ENCODE measurements at regions not wholly inside any gene's neighbourhood (a gene's known extent, or its start where the extent isn't known, plus 50 kb on each side); places are given as distances from the start of the nearest gene placed in this dataset.

DNA sequence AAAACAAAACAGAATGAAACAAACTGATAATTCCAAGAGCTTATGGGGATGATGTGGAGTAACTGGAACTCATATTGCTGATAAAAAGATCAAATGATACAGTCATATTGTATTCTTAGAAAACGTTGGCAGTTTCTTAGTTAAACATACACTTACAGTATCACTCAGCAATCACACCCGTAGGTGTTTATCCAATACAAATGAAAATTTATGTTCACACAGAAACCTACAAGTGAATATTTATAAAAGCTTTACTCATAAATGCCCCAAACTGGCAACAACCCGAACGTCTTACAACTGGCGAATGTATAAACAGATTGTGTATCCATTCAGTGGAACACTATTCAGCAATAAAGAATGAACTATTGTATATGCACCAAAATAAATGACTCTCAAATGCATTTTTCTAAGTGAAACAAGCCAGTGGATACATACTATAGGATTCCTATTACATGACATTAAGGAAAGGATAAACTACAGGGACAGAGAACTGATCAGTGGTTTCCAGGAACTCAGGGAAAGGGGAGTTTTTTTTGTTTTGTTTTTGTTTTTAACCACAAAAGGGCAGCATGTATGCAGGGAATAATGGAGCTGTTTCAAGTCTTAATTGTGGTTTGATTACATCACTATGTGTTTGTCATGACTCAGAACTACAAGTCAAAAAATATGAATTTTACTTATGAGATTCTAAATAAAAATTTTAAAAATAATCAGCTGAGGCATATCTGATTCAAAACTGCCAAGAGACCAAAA, 71.8 kb upstream of the NDUFB4 start:
- ChIA-PET CTCF (no interaction called here), POLR2A (no interaction called here)
- intact Hi-C loops (cut with micrococcal nuclease): no loop called here
- Mint-ChIP-seq H3K9me3 (ENCODE audit: insufficient read depth) (no peaks in the 10 kb centered on the region), H3K4me3 (no peak overlapping the region), H3K4me1 (no peaks in the 10 kb centered on the region), H3K27ac (no peak overlapping the region), H3K27me3 (peaks cover 2% of the 10 kb centered on the region)
- no peak for ATAC-seq (ENCODE audit: low read depth)
- no peak overlapping the region for H3K27ac ChIP-seq (ENCODE audit: low read length in 2 of 2)
- H3K4me2 ChIP-seq (replicated peaks; ENCODE audit: low read depth, low read length, poor library complexity, severe bottlenecking): no peak overlapping the region
- H2AFZ ChIP-seq (ENCODE audit: insufficient read depth, low read depth, low read length, poor library complexity, severe bottlenecking): no peak overlapping the region
- DNase-seq: no peak
- H4K20me1 ChIP-seq (ENCODE audit: control insufficient read depth, insufficient read depth, low read length, poor library complexity, severe bottlenecking): no peaks in the 10 kb centered on the region
- TF ChIP-seq, protein P1, sequence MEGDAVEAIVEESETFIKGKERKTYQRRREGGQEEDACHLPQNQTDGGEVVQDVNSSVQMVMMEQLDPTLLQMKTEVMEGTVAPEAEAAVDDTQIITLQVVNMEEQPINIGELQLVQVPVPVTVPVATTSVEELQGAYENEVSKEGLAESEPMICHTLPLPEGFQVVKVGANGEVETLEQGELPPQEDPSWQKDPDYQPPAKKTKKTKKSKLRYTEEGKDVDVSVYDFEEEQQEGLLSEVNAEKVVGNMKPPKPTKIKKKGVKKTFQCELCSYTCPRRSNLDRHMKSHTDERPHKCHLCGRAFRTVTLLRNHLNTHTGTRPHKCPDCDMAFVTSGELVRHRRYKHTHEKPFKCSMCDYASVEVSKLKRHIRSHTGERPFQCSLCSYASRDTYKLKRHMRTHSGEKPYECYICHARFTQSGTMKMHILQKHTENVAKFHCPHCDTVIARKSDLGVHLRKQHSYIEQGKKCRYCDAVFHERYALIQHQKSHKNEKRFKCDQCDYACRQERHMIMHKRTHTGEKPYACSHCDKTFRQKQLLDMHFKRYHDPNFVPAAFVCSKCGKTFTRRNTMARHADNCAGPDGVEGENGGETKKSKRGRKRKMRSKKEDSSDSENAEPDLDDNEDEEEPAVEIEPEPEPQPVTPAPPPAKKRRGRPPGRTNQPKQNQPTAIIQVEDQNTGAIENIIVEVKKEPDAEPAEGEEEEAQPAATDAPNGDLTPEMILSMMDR (IDR thresholded peaks at IDR 0.05): no peak
- H3K4me1 ChIP-seq (ENCODE audit: control insufficient read depth in 2 of 2, insufficient read depth in 2 of 2, low read length in 2 of 2): no peaks in the 10 kb centered on the region
- H3K79me2 ChIP-seq (ENCODE audit: control insufficient read depth, insufficient read depth, low read length): no peaks in the 10 kb centered on the region
- H3K9ac ChIP-seq (ENCODE audit: low read length): no peak overlapping the region
- H3K4me3 ChIP-seq (ENCODE audit: control extremely low read depth in 1 of 5, extremely low read depth in 1 of 5, insufficient read depth in 1 of 5, low read depth in 2 of 5, low read length in 4 of 5): no peak overlapping the region
- H3K9me3 ChIP-seq (ENCODE audit: control extremely low read depth in 1 of 3, control insufficient read depth in 2 of 3, insufficient read depth in 1 of 3, low read length in 2 of 3): no peaks in the 10 kb centered on the region
- WGBS (ENCODE audit: insufficient coverage): no CpG with 5 or more reads among the region's 5 CpGs
- no peaks in the 10 kb centered on the region for H3K36me3 ChIP-seq (replicated peaks in 1 of 2; ENCODE audit: control extremely low read depth in 1 of 2, control insufficient read depth in 1 of 2, extremely low read depth in 1 of 2, insufficient read depth in 2 of 2, low read length in 1 of 2)
- peaks cover 0 to 4% (median 2%) of the 10 kb centered on the region in 4 experiments for H3K27me3 ChIP-seq (replicated peaks in 1 of 4; ENCODE audit: control extremely low read depth in 1 of 4, control insufficient read depth in 3 of 4, insufficient read depth in 4 of 4, low read length in 3 of 4)

DNA sequence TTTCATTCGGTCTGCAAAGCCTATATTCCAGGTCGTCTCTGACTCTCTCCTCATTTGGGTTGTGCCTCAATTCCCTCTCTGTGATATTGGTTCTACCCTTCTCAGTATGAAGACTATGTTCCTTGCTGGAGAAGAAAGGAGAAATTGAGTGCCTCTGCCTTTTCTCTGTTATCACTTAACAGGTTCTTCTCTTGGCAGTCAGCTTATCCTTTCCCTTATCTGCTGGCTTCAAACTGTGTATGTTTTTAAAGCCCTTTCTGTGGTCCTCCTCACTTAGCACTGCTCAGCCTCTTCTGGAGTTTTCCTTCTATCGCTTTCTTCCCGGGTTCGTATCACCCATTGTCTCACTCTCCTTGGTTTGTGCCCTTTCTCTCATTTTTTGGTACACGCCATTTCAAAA, 65.3 kb upstream of the FSTL1 start:
- no peak overlapping the region for H3K27ac Mint-ChIP-seq
- Histone ChIP-seq H3K9me3 (ENCODE audit: control extremely low read depth in 1 of 3, control insufficient read depth in 2 of 3, insufficient read depth in 1 of 3, low read length in 2 of 3) (peaks cover 0 to under 1% (median 0%) of the 10 kb centered on the region in 3 donors), H3K36me3 (replicated peaks in 1 of 2; ENCODE audit: control extremely low read depth in 1 of 2, control insufficient read depth in 1 of 2, extremely low read depth in 1 of 2, insufficient read depth in 2 of 2, low read length in 1 of 2) (no peaks in the 10 kb centered on the region), H3K9ac (ENCODE audit: low read length) (no peak overlapping the region), H3K27me3 (replicated peaks in 1 of 4; ENCODE audit: control extremely low read depth in 1 of 4, control insufficient read depth in 3 of 4, insufficient read depth in 4 of 4, low read length in 3 of 4) (peaks cover 0 to 3% (median 1%) of the 10 kb centered on the region in 4 experiments), H3K27ac (ENCODE audit: low read length in 2 of 2) (no peak overlapping the region), H3K4me2 (replicated peaks; ENCODE audit: low read depth, low read length, poor library complexity, severe bottlenecking) (no peak overlapping the region), H3K4me3 (ENCODE audit: control extremely low read depth in 1 of 5, extremely low read depth in 1 of 5, insufficient read depth in 1 of 5, low read depth in 2 of 5, low read length in 4 of 5) (no peak overlapping the region), H3K79me2 (ENCODE audit: control insufficient read depth, insufficient read depth, low read length) (no peaks in the 10 kb centered on the region), H3K4me1 (ENCODE audit: control insufficient read depth in 2 of 2, insufficient read depth in 2 of 2, low read length in 2 of 2) (no peaks in the 10 kb centered on the region), H4K20me1 (ENCODE audit: control insufficient read depth, insufficient read depth, low read length, poor library complexity, severe bottlenecking) (no peaks in the 10 kb centered on the region), H2AFZ (ENCODE audit: insufficient read depth, low read depth, low read length, poor library complexity, severe bottlenecking) (no peak overlapping the region)
- POLR2A ChIA-PET: no interaction called here
- ATAC-seq (ENCODE audit: low read depth) (no peak), DNase-seq (no peak)
- peaks cover 34% of the 10 kb centered on the region for H3K27me3 Mint-ChIP-seq
- CTCF ChIA-PET: no interaction called here
- H3K4me1 Mint-ChIP-seq: no peaks in the 10 kb centered on the region
- intact Hi-C loops (cut with micrococcal nuclease): no loop called here
- TF ChIP-seq, protein P1 (IDR thresholded peaks at IDR 0.05): no peak
- TF ChIP-seq EZH2 (IDR thresholded peaks at IDR 0.05; ENCODE audit: borderline replicate concordance, insufficient read depth, low read depth, low read length, poor library complexity, severe bottlenecking): no peak
- no peaks in the 10 kb centered on the region for H3K9me3 Mint-ChIP-seq (ENCODE audit: insufficient read depth)
- no peak overlapping the region for H3K4me3 Mint-ChIP-seq
- WGBS (ENCODE audit: insufficient coverage): 92% methylated on average over 3 of the region's 6 CpGs
